HepG2 (cell line): ENCODE measurements at regions not wholly inside any gene's neighbourhood (a gene's known extent, or its start where the extent isn't known, plus 50 kb on each side); places are given as distances from the start of the nearest gene placed in this dataset.

Experiments
- ATAC-seq: fragments of 200-7000 bp; cut with Tn5 transposase; 3 replicates; pipeline ENCODE4 v1.9.1; 2020; ENCODE audit warnings: mild to moderate bottlenecking, moderate library complexity
- BruUV-seq: library from RNA; stranded (reverse); fragments of 400-500 nt; replicated peaks from 2 replicates; lab custom pipeline; 2021; lab: Mats Ljungman, UMichigan
- CTCF ChIA-PET: fragments of 300-600 bp; formaldehyde crosslinking; extraction: SDS; loops from one replicate; lab custom pipeline; 2021; ENCODE audit warnings: low total read pairs, inconsistent platforms, low intra/inter-chr PET ratio; lab: Yijun Ruan, JAX
- POLR2A ChIA-PET: fragments of 350-600 bp; sonication (Branson Sonifier 250); formaldehyde crosslinking; loops from one replicate; lab custom pipeline; 2020; ENCODE audit warnings: antibody characterized with exemption, inconsistent platforms; lab: Yijun Ruan, JAX
- DNase-seq: peaks from one replicate; pipeline ENCODE4 v3.0.0-alpha.2; 2015; ENCODE audit warnings: low spot score
- FAIRE-seq: peaks from 3 replicates; lab custom pipeline; 2011; peaks lifted over from hg19 to GRCh38; lab: Jason Lieb, UNC
- H2AFZ ChIP-seq: one replicate; pipeline ENCODE4 v1.6.1; 2011; ENCODE audit warnings: low read length, inconsistent platforms
- H3K27ac ChIP-seq: fragments of 300-600 bp; 3 replicates; pipeline ENCODE4 v1.8.0; 2011; ENCODE audit warnings: mixed run types, mild to moderate bottlenecking, mixed read lengths, low read length, inconsistent platforms; ENCODE audit not compliant: insufficient read depth; ENCODE audit errors: extremely low read length
- H3K27me3 ChIP-seq, 2 experiments: fragments of 200-600 bp in 1 of 2; 2 replicates in 1 of 2; 3 replicates in 1 of 2; pipeline versions ENCODE4 v1.6.0 to v1.8.0; 2011; ENCODE audit warnings: low read length in 2 of 2, mild to moderate bottlenecking in 2 of 2, moderate library complexity in 2 of 2, inconsistent platforms in 1 of 2; ENCODE audit not compliant: insufficient read depth in 2 of 2, control insufficient read depth in 1 of 2
- H3K36me3 ChIP-seq, 2 experiments: fragments of 200-600 bp in 1 of 2; replicated peaks in 1 of 2; 2 replicates in 1 of 2; 3 replicates in 1 of 2; pipeline versions ENCODE4 v1.5.1 to v1.8.0; 2011; ENCODE audit warnings: low read length in 2 of 2, inconsistent platforms in 1 of 2; ENCODE audit not compliant: insufficient read depth in 2 of 2, control insufficient read depth in 1 of 2
- H3K4me1 ChIP-seq: 2 replicates; pipeline ENCODE4 v1.5.1; 2012; ENCODE audit warnings: low read length, inconsistent platforms; ENCODE audit not compliant: insufficient read depth
- H3K4me2 ChIP-seq: 2 replicates; pipeline ENCODE4 v1.6.0; 2011; ENCODE audit warnings: low read depth, low read length, inconsistent platforms
- H3K4me3 ChIP-seq, 3 experiments: fragments of 200-600 bp in 1 of 3; sonication (generic), shearing (Covaris generic) in 1 of 3; replicated peaks in 1 of 3; 2 replicates each; pipeline ENCODE4 v1.5.1; 2011 to 2016; ENCODE audit warnings: low read length in 3 of 3, inconsistent platforms in 2 of 3, low read depth in 2 of 3, mild to moderate bottlenecking in 2 of 3, control low read depth in 1 of 3, mixed read lengths in 1 of 3; ENCODE audit not compliant: insufficient read depth in 1 of 3
- H3K79me2 ChIP-seq: one replicate; pipeline ENCODE4 v1.6.1; 2011; ENCODE audit warnings: low read length, inconsistent platforms; ENCODE audit not compliant: insufficient read depth
- H3K9ac ChIP-seq: 2 replicates; pipeline ENCODE4 v1.6.0; 2011; ENCODE audit warnings: mild to moderate bottlenecking, low read depth, low read length, inconsistent platforms; ENCODE audit not compliant: insufficient read depth
- H3K9me3 ChIP-seq: 2 replicates; pipeline ENCODE4 v1.5.1; 2012; ENCODE audit warnings: mild to moderate bottlenecking, low read length
- H4K20me1 ChIP-seq: 2 replicates; pipeline ENCODE4 v1.6.0; 2011; ENCODE audit warnings: inconsistent platforms, mild to moderate bottlenecking, low read length, moderate library complexity; ENCODE audit not compliant: insufficient read depth
- FOXK1 ChIP-seq: sonication (generic); formaldehyde crosslinking; IDR thresholded peaks from 2 replicates; pipeline ENCODE4 v1.4.0; 2020; ENCODE audit warnings: low read depth, missing genetic modification reagents, borderline replicate concordance
- KDM4B ChIP-seq: sonication (generic); formaldehyde crosslinking; IDR thresholded peaks from 2 replicates; pipeline ENCODE4 v1.4.0; 2020; ENCODE audit warnings: missing genetic modification reagents
- RAD21 ChIP-seq: fragments of 450-650 bp; formaldehyde crosslinking; IDR thresholded peaks from 2 replicates; pipeline ENCODE4 v1.5.0; 2020; ENCODE audit warnings: mild to moderate bottlenecking
- TBX2 ChIP-seq: sonication (generic); formaldehyde crosslinking; IDR thresholded peaks from 2 replicates; pipeline ENCODE4 v1.5.0; 2020; ENCODE audit warnings: missing genetic modification reagents, mild to moderate bottlenecking, borderline replicate concordance
- ZNF615 ChIP-seq: sonication (generic); formaldehyde crosslinking; IDR thresholded peaks from 2 replicates; pipeline ENCODE4 v1.5.0; 2020; ENCODE audit warnings: mild to moderate bottlenecking, missing genetic modification reagents, borderline replicate concordance
- ZNF644 ChIP-seq: IDR thresholded peaks from 2 replicates; pipeline ENCODE4 v1.6.1; 2016; ENCODE audit warnings: low read depth
- WGBS: methylation state at CpG from one replicate; pipeline ENCODE4 v1.1.6; 2017; ENCODE audit warnings: low lambda C conversion rate; 5-methylcytosine and 5-hydroxymethylcytosine counted together
- in situ Hi-C: cut with HindIII; loops from 2 replicates; pipeline ENCODE4 v1.10.0; 2017; ENCODE audit warnings: low pct_unique_long_range_greater_than_20kb; ENCODE audit not compliant: extremely low pct_ligation_motif_present
- intact Hi-C: fragments of 100-400 bp; cut with micrococcal nuclease; formaldehyde crosslinking; loops from one replicate; pipeline ENCODE4 v1.10.0; 2022; ENCODE audit not compliant: unreplicated experiment
- TF ChIP-seq, protein P1 (sequence below): fragments of 450-650 bp; IDR thresholded peaks from 2 replicates; pipeline ENCODE4 v1.6.1; 2016
- TF ChIP-seq, protein P2 (sequence below): sonication (generic); formaldehyde crosslinking; IDR thresholded peaks from 2 replicates; pipeline ENCODE4 v1.5.1; 2020; ENCODE audit warnings: mild to moderate bottlenecking, missing genetic modification reagents, moderate library complexity
- TF ChIP-seq, protein P3 (sequence below): sonication (generic); formaldehyde crosslinking; IDR thresholded peaks from 2 replicates; pipeline ENCODE4 v1.8.1; 2023; ENCODE audit warnings: mild to moderate bottlenecking, missing genetic modification reagents
- TF ChIP-seq, protein P4 (sequence below): sonication (generic); formaldehyde crosslinking; IDR thresholded peaks from 2 replicates; pipeline ENCODE4 v1.8.0; 2022; ENCODE audit warnings: missing genetic modification reagents, mild to moderate bottlenecking, inconsistent platforms, borderline replicate concordance

DNA sequence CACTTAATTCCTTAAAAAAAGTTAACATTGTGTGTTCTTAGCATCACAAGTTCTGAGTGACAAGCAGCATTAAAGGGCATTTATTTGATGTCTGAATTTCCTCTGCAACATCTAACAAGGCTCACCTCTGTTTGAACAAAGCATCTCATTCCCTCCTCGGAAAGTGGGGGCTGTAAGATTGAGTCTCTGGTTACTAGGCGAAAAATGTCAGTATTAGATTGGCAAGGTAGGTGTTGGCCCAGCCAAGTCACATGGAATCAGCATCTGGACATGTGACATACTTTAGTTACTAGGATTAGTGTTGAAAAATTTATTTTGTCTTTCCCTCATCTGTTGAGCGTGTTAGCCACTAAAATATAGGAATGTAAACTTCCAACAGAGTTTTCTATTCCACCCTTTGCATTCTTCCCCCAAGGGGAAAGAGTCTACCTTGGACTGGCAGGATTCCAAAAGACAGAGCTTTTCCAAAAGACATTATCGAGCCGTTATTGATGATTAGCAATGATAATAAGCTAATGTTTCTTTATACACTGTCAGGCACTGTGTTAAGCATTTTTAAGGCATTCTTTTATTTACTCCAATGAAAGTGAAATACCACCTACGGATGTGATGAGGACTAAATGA is 194.9 kb upstream of the BTG1 start:
- TF ChIP-seq, protein P1, sequence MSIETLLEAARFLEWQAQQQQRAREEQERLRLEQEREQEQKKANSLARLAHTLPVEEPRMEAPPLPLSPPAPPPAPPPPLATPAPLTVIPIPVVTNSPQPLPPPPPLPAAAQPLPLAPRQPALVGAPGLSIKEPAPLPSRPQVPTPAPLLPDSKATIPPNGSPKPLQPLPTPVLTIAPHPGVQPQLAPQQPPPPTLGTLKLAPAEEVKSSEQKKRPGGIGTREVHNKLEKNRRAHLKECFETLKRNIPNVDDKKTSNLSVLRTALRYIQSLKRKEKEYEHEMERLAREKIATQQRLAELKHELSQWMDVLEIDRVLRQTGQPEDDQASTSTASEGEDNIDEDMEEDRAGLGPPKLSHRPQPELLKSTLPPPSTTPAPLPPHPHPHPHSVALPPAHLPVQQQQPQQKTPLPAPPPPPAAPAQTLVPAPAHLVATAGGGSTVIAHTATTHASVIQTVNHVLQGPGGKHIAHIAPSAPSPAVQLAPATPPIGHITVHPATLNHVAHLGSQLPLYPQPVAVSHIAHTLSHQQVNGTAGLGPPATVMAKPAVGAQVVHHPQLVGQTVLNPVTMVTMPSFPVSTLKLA = peak; percentile 85
- no peak for TF ChIP-seq TBX2 (CRISPR knock-in tag)
- intact Hi-C loops = no loop called here
- no peaks in the 10 kb centered on the region for H3K79me2 ChIP-seq
- H2AFZ ChIP-seq = no peak overlapping the region
- no peak for ATAC-seq
- CTCF ChIA-PET = no interaction called here
- peaks cover 8% of the 10 kb centered on the region; the same call in 1 of the 2 replicates for H3K4me1 ChIP-seq
- FAIRE-seq = no peak
- H3K36me3 ChIP-seq = no peaks in the 10 kb centered on the region
- 37% methylated on average over 6 of the region's 6 CpGs for WGBS
- H3K9ac ChIP-seq = no peak overlapping the region
- no peak for DNase-seq
- in situ Hi-C loops = no loop called here
- BruUV-seq = no TSS peak
- no peaks in the 10 kb centered on the region for H4K20me1 ChIP-seq
- H3K4me2 ChIP-seq = no peak overlapping the region
- no peaks in the 10 kb centered on the region for H3K27me3 ChIP-seq
- no peak overlapping the region for H3K4me3 ChIP-seq
- no peaks in the 10 kb centered on the region for H3K9me3 ChIP-seq
- POLR2A ChIA-PET = no interaction called here
- H3K27ac ChIP-seq = no peak overlapping the region

DNA sequence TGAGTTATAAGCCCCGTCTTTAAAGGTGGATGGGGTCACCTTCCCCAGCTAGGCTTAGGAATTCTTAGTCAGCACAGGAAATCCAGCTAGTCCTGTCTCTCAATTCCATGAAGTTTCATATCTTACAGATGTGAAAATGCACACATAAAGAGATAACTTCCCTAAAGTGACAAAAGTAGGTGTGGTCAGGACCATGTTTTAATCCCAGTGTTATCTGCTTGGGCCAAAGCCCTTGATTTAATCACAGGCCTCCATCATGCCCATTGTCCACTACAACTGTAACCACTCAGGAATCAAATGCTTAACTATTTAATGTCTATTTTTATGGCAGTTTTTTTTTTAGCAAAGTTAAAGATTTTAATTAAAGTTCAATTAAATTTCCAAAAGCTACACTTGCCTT is 194.4 kb upstream of the BTG1 start:
- Histone ChIP-seq H3K4me3 (no peak overlapping the region), H3K4me1 (peaks cover 8% of the 10 kb centered on the region; the same call in 1 of the 2 replicates), H4K20me1 (no peaks in the 10 kb centered on the region), H3K27ac (no peak overlapping the region), H3K9me3 (no peaks in the 10 kb centered on the region), H2AFZ (no peak overlapping the region), H3K36me3 (no peaks in the 10 kb centered on the region), H3K27me3 (no peaks in the 10 kb centered on the region), H3K9ac (no peak overlapping the region), H3K4me2 (no peak overlapping the region), H3K79me2 (no peaks in the 10 kb centered on the region)
- FAIRE-seq (no peak), ATAC-seq (no peak), DNase-seq (no peak)
- ChIA-PET POLR2A (no interaction called here), CTCF (no interaction called here)
- WGBS = 7% methylated on average over 1 of the region's 1 CpG
- in situ Hi-C loops = no loop called here
- intact Hi-C loops = no loop called here
- BruUV-seq = no TSS peak
- TF ChIP-seq, protein P2, sequence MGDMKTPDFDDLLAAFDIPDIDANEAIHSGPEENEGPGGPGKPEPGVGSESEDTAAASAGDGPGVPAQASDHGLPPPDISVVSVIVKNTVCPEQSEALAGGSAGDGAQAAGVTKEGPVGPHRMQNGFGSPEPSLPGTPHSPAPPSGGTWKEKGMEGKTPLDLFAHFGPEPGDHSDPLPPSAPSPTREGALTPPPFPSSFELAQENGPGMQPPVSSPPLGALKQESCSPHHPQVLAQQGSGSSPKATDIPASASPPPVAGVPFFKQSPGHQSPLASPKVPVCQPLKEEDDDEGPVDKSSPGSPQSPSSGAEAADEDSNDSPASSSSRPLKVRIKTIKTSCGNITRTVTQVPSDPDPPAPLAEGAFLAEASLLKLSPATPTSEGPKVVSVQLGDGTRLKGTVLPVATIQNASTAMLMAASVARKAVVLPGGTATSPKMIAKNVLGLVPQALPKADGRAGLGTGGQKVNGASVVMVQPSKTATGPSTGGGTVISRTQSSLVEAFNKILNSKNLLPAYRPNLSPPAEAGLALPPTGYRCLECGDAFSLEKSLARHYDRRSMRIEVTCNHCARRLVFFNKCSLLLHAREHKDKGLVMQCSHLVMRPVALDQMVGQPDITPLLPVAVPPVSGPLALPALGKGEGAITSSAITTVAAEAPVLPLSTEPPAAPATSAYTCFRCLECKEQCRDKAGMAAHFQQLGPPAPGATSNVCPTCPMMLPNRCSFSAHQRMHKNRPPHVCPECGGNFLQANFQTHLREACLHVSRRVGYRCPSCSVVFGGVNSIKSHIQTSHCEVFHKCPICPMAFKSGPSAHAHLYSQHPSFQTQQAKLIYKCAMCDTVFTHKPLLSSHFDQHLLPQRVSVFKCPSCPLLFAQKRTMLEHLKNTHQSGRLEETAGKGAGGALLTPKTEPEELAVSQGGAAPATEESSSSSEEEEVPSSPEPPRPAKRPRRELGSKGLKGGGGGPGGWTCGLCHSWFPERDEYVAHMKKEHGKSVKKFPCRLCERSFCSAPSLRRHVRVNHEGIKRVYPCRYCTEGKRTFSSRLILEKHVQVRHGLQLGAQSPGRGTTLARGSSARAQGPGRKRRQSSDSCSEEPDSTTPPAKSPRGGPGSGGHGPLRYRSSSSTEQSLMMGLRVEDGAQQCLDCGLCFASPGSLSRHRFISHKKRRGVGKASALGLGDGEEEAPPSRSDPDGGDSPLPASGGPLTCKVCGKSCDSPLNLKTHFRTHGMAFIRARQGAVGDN (CRISPR knock-in tag) = no peak
- TF ChIP-seq ZNF644 (CRISPR knock-in tag) (no peak), RAD21 (CRISPR knock-in tag) (no peak), KDM4B (CRISPR knock-in tag) (no peak), FOXK1 (CRISPR knock-in tag) (no peak), ZNF615 (CRISPR knock-in tag) (no peak)
- TF ChIP-seq, protein P3, sequence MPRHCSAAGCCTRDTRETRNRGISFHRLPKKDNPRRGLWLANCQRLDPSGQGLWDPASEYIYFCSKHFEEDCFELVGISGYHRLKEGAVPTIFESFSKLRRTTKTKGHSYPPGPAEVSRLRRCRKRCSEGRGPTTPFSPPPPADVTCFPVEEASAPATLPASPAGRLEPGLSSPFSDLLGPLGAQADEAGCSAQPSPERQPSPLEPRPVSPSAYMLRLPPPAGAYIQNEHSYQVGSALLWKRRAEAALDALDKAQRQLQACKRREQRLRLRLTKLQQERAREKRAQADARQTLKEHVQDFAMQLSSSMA = no peak
- TF ChIP-seq, protein P4, sequence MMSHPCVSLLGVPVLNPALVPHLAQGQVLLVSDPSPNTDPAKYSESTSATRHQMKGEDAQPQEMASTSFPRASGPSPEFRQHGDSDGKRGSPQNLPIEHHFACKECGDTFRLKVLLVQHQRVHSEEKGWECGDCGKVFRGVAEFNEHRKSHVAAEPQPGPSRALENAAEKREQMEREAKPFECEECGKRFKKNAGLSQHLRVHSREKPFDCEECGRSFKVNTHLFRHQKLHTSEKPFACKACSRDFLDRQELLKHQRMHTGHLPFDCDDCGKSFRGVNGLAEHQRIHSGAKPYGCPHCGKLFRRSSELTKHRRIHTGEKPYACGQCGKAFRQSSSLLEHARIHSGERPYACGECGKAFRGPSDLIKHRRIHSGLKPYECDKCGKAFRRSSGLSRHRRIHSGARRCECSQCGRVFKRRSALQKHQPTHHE (CRISPR knock-in tag) = no peak
